Mesendoderm (in vitro differentiated cells): ENCODE measurements at regions not wholly inside any gene's neighbourhood (a gene's known extent, or its start where the extent isn't known, plus 50 kb on each side); places are given as distances from the start of the nearest gene placed in this dataset.
"Not testable (repeated sequence)": the region's sequence is repeated elsewhere in the genome, so short reads cannot be mapped to it uniquely, and the experiment has no call there.

ENCODE experiments used
- DNase-seq: peaks from one replicate; pipeline ENCODE4 v3.0.0; 2013
- H2AK5ac ChIP-seq: 2 replicates; pipeline ENCODE4 v1.6.1; 2013; ENCODE audit warnings: low read length, inconsistent platforms
- H2BK120ac ChIP-seq: 2 replicates; pipeline ENCODE4 v1.6.1; 2013; ENCODE audit warnings: low read depth, mild to moderate bottlenecking, low read length, moderate library complexity, mixed read lengths
- H2BK15ac ChIP-seq: replicated peaks from 2 replicates; pipeline ENCODE4 v1.6.1; 2013; ENCODE audit warnings: low read depth, mild to moderate bottlenecking, moderate library complexity
- H2BK5ac ChIP-seq: 2 replicates; pipeline ENCODE4 v1.6.1; 2013; ENCODE audit warnings: low read length, inconsistent platforms
- H3K18ac ChIP-seq: 2 replicates; pipeline ENCODE4 v1.6.1; 2013; ENCODE audit warnings: mild to moderate bottlenecking, low read length, mixed read lengths
- H3K23ac ChIP-seq: one replicate; pipeline ENCODE4 v1.6.1; 2013; ENCODE audit warnings: low read length
- H3K27ac ChIP-seq: 2 replicates; pipeline ENCODE4 v1.5.1; 2013; ENCODE audit warnings: low read depth, mild to moderate bottlenecking, inconsistent platforms, low read length, moderate library complexity
- H3K27me3 ChIP-seq: 2 replicates; pipeline ENCODE4 v1.6.1; 2013; ENCODE audit warnings: low read length, control low read depth, mild to moderate bottlenecking, inconsistent platforms; ENCODE audit not compliant: insufficient read depth, poor library complexity
- H3K36me3 ChIP-seq: 2 replicates; pipeline ENCODE4 v1.6.1; 2013; ENCODE audit warnings: low read length, inconsistent platforms; ENCODE audit not compliant: control insufficient read depth, insufficient read depth
- H3K4ac ChIP-seq: one replicate; pipeline ENCODE4 v1.6.1; 2013; ENCODE audit warnings: low read depth, mild to moderate bottlenecking, low read length, moderate library complexity
- H3K4me1 ChIP-seq: 2 replicates; pipeline ENCODE4 v1.6.1; 2013; ENCODE audit warnings: low read depth, low read length, inconsistent platforms; ENCODE audit not compliant: control insufficient read depth
- H3K4me2 ChIP-seq: 2 replicates; pipeline ENCODE4 v1.6.1; 2013; ENCODE audit warnings: low read length
- H3K4me3 ChIP-seq: 2 replicates; pipeline ENCODE4 v1.5.1; 2013; ENCODE audit warnings: mild to moderate bottlenecking, low read length
- H3K56ac ChIP-seq: one replicate; pipeline ENCODE4 v1.6.1; 2013; ENCODE audit warnings: low read length
- H3K79me1 ChIP-seq: 2 replicates; pipeline ENCODE4 v1.6.1; 2013; ENCODE audit warnings: low read length, inconsistent platforms
- H3K79me2 ChIP-seq: 2 replicates; pipeline ENCODE4 v1.6.1; 2013; ENCODE audit warnings: mild to moderate bottlenecking, low read length; ENCODE audit not compliant: control insufficient read depth, insufficient read depth
- H3K9ac ChIP-seq: 2 replicates; pipeline ENCODE4 v1.6.1; 2013; ENCODE audit warnings: low read length, inconsistent platforms
- H4K5ac ChIP-seq: one replicate; pipeline ENCODE4 v1.6.1; 2013; ENCODE audit warnings: low read length
- H4K8ac ChIP-seq: one replicate; pipeline ENCODE4 v1.6.1; 2013; ENCODE audit warnings: low read depth, mild to moderate bottlenecking, control low read depth, low read length, moderate library complexity
- WGBS: extraction: QIAGEN DNeasy Blood & Tissue Kit; methylation state at CpG from one replicate; pipeline ENCODE4 v1.1.7; 2013; ENCODE audit warnings: low lambda C conversion rate, missing lambda C conversion rate; ENCODE audit not compliant: insufficient coverage; ENCODE audit errors: extremely low coverage; 5-methylcytosine and 5-hydroxymethylcytosine counted together

- H2BK5ac ChIP-seq, H4K8ac ChIP-seq, H2BK120ac ChIP-seq, H3K4me1 ChIP-seq, H2BK15ac ChIP-seq, H3K4me3 ChIP-seq, H3K18ac ChIP-seq, H3K23ac ChIP-seq, H3K27me3 ChIP-seq, H3K79me1 ChIP-seq, H3K36me3 ChIP-seq, H4K5ac ChIP-seq, H3K9ac ChIP-seq, H3K4me2 ChIP-seq, H3K4ac ChIP-seq, H3K56ac ChIP-seq, H2AK5ac ChIP-seq, H3K79me2 ChIP-seq, DNase-seq, H3K27ac ChIP-seq: not testable (repeated sequence)
Observed at GRCh38 chr9:42335342-42335741, 151.9 kb downstream of the SPATA31A6 start.

DNA sequence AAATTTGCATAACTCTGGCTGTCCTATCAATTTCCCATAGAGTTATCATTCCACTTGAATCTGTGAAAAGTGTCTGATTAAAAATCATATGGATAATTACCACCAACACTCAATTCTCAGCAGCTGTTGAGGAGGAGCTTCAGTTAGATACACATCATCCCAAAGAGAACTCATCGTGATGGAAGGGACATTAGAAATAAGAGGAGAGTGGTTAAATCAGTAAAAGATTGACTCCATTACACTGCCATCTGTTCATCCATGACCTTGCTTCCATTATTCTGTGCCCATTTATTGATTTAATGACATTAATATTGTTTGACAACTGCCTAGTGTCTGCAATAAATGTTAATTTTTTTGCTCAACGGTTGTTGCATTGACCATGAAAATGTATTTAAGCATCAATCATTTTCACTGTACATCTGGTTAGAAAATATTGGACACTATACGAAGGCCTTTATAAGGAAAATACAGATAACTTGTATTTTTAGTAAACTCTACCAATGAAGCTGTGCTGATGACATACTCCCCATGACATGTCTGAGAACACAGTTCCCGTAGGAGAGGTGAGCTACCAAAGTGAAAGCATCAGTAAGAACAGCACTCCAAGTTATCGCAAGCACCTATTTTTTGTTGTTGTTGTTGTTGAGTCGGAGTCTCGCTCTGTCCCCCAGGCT lies 152.7 kb downstream of the SPATA31A6 start:
- H3K4me3 ChIP-seq, H3K79me2 ChIP-seq, H3K4me2 ChIP-seq, H3K18ac ChIP-seq, H3K27ac ChIP-seq, H2BK15ac ChIP-seq, H2BK5ac ChIP-seq, H3K56ac ChIP-seq, H4K8ac ChIP-seq, H2AK5ac ChIP-seq, H3K4me1 ChIP-seq, H3K79me1 ChIP-seq, H2BK120ac ChIP-seq, H4K5ac ChIP-seq, H3K4ac ChIP-seq, H3K9ac ChIP-seq, DNase-seq, H3K36me3 ChIP-seq, H3K27me3 ChIP-seq, H3K23ac ChIP-seq: not testable (repeated sequence)
- WGBS: no CpG with 5 or more reads among the region's 7 CpGs

GRCh38 chr9:42338275-42338674 lies 154.8 kb downstream of the SPATA31A6 start:
- no CpG with 5 or more reads among the region's 4 CpGs for WGBS
- H4K8ac ChIP-seq, H2BK120ac ChIP-seq, H3K4ac ChIP-seq, H3K4me1 ChIP-seq, H3K27ac ChIP-seq, H3K23ac ChIP-seq, H3K4me3 ChIP-seq, H3K56ac ChIP-seq, H2BK5ac ChIP-seq, H3K4me2 ChIP-seq, H2BK15ac ChIP-seq, H3K79me1 ChIP-seq, H4K5ac ChIP-seq, H3K9ac ChIP-seq, H3K36me3 ChIP-seq, H3K18ac ChIP-seq, DNase-seq, H3K27me3 ChIP-seq, H2AK5ac ChIP-seq, H3K79me2 ChIP-seq: not testable (repeated sequence)

GRCh38 chr9:42339671-42340434 lies 156.4 kb downstream of the SPATA31A6 start:
- H3K4me3 ChIP-seq, H3K9ac ChIP-seq, H2BK5ac ChIP-seq, H4K5ac ChIP-seq, H3K23ac ChIP-seq, H3K4ac ChIP-seq, H3K79me1 ChIP-seq, H3K18ac ChIP-seq, H2BK120ac ChIP-seq, H3K27ac ChIP-seq, H4K8ac ChIP-seq, H3K4me2 ChIP-seq, H2BK15ac ChIP-seq, H3K27me3 ChIP-seq, H3K4me1 ChIP-seq, H3K36me3 ChIP-seq, H2AK5ac ChIP-seq, DNase-seq, H3K56ac ChIP-seq, H3K79me2 ChIP-seq: not testable (repeated sequence)
- no CpG with 5 or more reads among the region's 2 CpGs for WGBS

DNA sequence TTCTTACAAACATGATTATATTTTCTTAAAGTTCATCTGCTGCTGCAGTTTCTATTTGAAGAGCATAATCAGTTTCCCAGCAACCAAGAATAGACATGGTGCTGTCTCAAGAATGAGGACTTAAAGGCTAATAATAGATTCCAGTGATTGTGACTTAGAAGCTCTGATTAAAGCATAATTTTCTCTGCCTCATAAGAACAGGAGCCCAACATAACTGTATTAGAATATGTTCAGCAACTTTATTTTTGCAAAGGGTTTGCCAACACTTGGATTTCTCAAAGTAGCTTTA lies 156.9 kb downstream of the SPATA31A6 start:
- H3K18ac ChIP-seq, H3K27ac ChIP-seq, H3K79me1 ChIP-seq, H2BK15ac ChIP-seq, H3K79me2 ChIP-seq, H3K4me2 ChIP-seq, H3K9ac ChIP-seq, DNase-seq, H4K5ac ChIP-seq, H3K27me3 ChIP-seq, H3K36me3 ChIP-seq, H3K4ac ChIP-seq, H2BK120ac ChIP-seq, H3K23ac ChIP-seq, H3K4me1 ChIP-seq, H2AK5ac ChIP-seq, H3K4me3 ChIP-seq, H3K56ac ChIP-seq, H4K8ac ChIP-seq, H2BK5ac ChIP-seq: not testable (repeated sequence)

- not testable (repeated sequence) for H3K9ac ChIP-seq, H3K4me3 ChIP-seq, H2BK5ac ChIP-seq, H2BK120ac ChIP-seq, H4K5ac ChIP-seq, H2AK5ac ChIP-seq, H3K27me3 ChIP-seq, H3K36me3 ChIP-seq, H3K27ac ChIP-seq, H3K18ac ChIP-seq, DNase-seq, H3K79me1 ChIP-seq, H3K4ac ChIP-seq, H3K56ac ChIP-seq, H2BK15ac ChIP-seq, H4K8ac ChIP-seq, H3K79me2 ChIP-seq, H3K4me2 ChIP-seq, H3K4me1 ChIP-seq, H3K23ac ChIP-seq
- no CpG with 5 or more reads among the region's 7 CpGs for WGBS
Observed at GRCh38 chr9:42341860-42342259, 158.4 kb downstream of the SPATA31A6 start.
